HepG2 (cell line): ENCODE measurements at regions not wholly inside any gene's neighbourhood (a gene's known extent, or its start where the extent isn't known, plus 50 kb on each side); places are given as distances from the start of the nearest gene placed in this dataset.

Experiments
- CEBPG ChIP-seq: IDR thresholded peaks from 2 replicates; pipeline ENCODE4 v1.6.1; 2016
- ETV5 ChIP-seq: IDR thresholded peaks from 2 replicates; pipeline ENCODE4 v1.6.1; 2018; ENCODE audit warnings: missing biosample characterization, missing genetic modification reagents, inconsistent platforms, borderline replicate concordance
- FOXO1 ChIP-seq: sonication (generic); formaldehyde crosslinking; IDR thresholded peaks from 2 replicates; pipeline ENCODE4 v1.4.0; 2020; ENCODE audit warnings: missing genetic modification reagents
- FOXP1 ChIP-seq, 2 experiments: fragments of 450-650 bp in 1 of 2; IDR thresholded peaks; 2 replicates each; pipeline ENCODE4 v1.6.1; 2017 to 2018; ENCODE audit warnings: antibody characterized with exemption in 1 of 2
- KAT8 ChIP-seq: IDR thresholded peaks from 2 replicates; pipeline ENCODE4 v1.6.1; 2016; ENCODE audit warnings: missing genetic modification reagents, missing compliant biosample characterization
- KDM5A ChIP-seq: fragments of 200-600 bp; sonication (generic); IDR thresholded peaks from 2 replicates; pipeline ENCODE4 v1.7.0; 2018; ENCODE audit warnings: antibody characterized with exemption, mild to moderate bottlenecking, low read length, borderline replicate concordance
- MED1 ChIP-seq: sonication (generic); formaldehyde crosslinking; IDR thresholded peaks from 2 replicates; pipeline ENCODE4 v1.4.0; 2020; ENCODE audit warnings: missing genetic modification reagents
- NR2C2 ChIP-seq: sonication (generic); formaldehyde crosslinking; IDR thresholded peaks from 2 replicates; pipeline ENCODE4 v1.4.0; 2020; ENCODE audit warnings: missing genetic modification reagents, mild to moderate bottlenecking, moderate library complexity, borderline replicate concordance
- TEAD2 ChIP-seq: sonication (generic); formaldehyde crosslinking; IDR thresholded peaks from 2 replicates; pipeline ENCODE4 v1.9.0; 2021; ENCODE audit warnings: missing genetic modification reagents
- THAP11 ChIP-seq: IDR thresholded peaks from 2 replicates; pipeline ENCODE4 v1.6.1; 2016; ENCODE audit warnings: missing biosample characterization, missing genetic modification reagents
- ZNF629 ChIP-seq: sonication (generic); formaldehyde crosslinking; conservative IDR thresholded peaks from 2 replicates; pipeline ENCODE4 v1.5.0; 2020; ENCODE audit warnings: missing genetic modification reagents
- TF ChIP-seq, protein P1 (sequence below): sonication (generic); formaldehyde crosslinking; conservative IDR thresholded peaks from 2 replicates; pipeline ENCODE4 v1.4.0; 2020; ENCODE audit warnings: mild to moderate bottlenecking, missing genetic modification reagents, moderate library complexity
- TF ChIP-seq, protein P2 (sequence below): sonication (generic); formaldehyde crosslinking; IDR thresholded peaks from 2 replicates; pipeline ENCODE4 v1.8.1; 2022; ENCODE audit warnings: low read depth, mild to moderate bottlenecking, missing genetic modification reagents
- TF ChIP-seq, protein P3 (sequence below), 2 experiments: fragments of 450-650 bp in 1 of 2; sonication (generic) in 1 of 2; formaldehyde crosslinking; IDR thresholded peaks; 2 replicates each; pipeline versions ENCODE4 v1.5.0 to v1.8.0; 2020 to 2022; ENCODE audit warnings: mild to moderate bottlenecking in 1 of 2, missing genetic modification reagents in 1 of 2

DNA sequence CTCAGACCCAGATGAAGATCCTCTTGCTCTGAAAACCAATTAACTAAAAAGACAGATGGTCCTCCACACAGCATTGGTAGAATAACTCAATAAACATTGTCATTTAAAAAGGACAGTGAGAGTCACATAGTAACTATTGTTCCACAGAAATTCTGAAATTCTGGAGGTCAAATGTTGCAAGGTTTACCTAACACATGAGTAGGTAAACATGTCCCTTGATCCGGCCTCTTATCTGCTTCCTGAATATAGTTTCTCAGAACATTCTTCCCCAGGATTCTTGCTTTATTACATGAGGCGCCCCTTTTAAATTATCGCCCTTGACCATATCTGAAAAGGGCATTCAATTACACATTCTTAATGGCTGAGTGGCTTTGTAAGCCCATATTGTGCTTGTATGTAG lies 270.7 kb downstream of the SEMA3D start (continued):
- TF ChIP-seq, protein P1, sequence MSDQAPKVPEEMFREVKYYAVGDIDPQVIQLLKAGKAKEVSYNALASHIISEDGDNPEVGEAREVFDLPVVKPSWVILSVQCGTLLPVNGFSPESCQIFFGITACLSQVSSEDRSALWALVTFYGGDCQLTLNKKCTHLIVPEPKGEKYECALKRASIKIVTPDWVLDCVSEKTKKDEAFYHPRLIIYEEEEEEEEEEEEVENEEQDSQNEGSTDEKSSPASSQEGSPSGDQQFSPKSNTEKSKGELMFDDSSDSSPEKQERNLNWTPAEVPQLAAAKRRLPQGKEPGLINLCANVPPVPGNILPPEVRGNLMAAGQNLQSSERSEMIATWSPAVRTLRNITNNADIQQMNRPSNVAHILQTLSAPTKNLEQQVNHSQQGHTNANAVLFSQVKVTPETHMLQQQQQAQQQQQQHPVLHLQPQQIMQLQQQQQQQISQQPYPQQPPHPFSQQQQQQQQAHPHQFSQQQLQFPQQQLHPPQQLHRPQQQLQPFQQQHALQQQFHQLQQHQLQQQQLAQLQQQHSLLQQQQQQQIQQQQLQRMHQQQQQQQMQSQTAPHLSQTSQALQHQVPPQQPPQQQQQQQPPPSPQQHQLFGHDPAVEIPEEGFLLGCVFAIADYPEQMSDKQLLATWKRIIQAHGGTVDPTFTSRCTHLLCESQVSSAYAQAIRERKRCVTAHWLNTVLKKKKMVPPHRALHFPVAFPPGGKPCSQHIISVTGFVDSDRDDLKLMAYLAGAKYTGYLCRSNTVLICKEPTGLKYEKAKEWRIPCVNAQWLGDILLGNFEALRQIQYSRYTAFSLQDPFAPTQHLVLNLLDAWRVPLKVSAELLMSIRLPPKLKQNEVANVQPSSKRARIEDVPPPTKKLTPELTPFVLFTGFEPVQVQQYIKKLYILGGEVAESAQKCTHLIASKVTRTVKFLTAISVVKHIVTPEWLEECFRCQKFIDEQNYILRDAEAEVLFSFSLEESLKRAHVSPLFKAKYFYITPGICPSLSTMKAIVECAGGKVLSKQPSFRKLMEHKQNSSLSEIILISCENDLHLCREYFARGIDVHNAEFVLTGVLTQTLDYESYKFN = peak; percentile 74
- TF ChIP-seq ETV5 (peak; percentile 69; the same call in 1 of the 2 replicates), ZNF629 (CRISPR knock-in tag) (no peak), CEBPG (CRISPR knock-in tag) (peak; percentile 79), KDM5A (no peak), THAP11 (CRISPR knock-in tag) (no peak), FOXP1 (IDR thresholded peaks at IDR 0.05) (no peak), FOXP1 (CRISPR knock-in tag; IDR thresholded peaks at IDR 0.05) (peak; percentile 75), NR2C2 (CRISPR knock-in tag) (peak; percentile 70; the same call in 1 of the 2 replicates), KAT8 (peak; percentile 53), FOXO1 (peak; percentile 55; the same call in 1 of the 2 replicates), TEAD2 (no peak), MED1 (CRISPR knock-in tag) (peak; percentile 54; the same call in 1 of the 2 replicates)
- TF ChIP-seq, protein P2, sequence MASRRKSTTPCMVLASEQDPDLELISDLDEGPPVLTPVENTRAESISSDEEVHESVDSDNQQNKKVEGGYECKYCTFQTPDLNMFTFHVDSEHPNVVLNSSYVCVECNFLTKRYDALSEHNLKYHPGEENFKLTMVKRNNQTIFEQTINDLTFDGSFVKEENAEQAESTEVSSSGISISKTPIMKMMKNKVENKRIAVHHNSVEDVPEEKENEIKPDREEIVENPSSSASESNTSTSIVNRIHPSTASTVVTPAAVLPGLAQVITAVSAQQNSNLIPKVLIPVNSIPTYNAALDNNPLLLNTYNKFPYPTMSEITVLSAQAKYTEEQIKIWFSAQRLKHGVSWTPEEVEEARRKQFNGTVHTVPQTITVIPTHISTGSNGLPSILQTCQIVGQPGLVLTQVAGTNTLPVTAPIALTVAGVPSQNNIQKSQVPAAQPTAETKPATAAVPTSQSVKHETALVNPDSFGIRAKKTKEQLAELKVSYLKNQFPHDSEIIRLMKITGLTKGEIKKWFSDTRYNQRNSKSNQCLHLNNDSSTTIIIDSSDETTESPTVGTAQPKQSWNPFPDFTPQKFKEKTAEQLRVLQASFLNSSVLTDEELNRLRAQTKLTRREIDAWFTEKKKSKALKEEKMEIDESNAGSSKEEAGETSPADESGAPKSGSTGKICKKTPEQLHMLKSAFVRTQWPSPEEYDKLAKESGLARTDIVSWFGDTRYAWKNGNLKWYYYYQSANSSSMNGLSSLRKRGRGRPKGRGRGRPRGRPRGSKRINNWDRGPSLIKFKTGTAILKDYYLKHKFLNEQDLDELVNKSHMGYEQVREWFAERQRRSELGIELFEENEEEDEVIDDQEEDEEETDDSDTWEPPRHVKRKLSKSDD = no peak
- TF ChIP-seq, protein P3, sequence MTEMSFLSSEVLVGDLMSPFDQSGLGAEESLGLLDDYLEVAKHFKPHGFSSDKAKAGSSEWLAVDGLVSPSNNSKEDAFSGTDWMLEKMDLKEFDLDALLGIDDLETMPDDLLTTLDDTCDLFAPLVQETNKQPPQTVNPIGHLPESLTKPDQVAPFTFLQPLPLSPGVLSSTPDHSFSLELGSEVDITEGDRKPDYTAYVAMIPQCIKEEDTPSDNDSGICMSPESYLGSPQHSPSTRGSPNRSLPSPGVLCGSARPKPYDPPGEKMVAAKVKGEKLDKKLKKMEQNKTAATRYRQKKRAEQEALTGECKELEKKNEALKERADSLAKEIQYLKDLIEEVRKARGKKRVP (CRISPR knock-in tag; IDR thresholded peaks at IDR 0.05) = peak in 1 of 2 experiments; percentile 53; a peak in 2 of 4 replicates
